ENCODE measurements at regions not wholly inside any gene's neighbourhood (a gene's known extent, or its start where the extent isn't known, plus 50 kb on each side); places are given as distances from the start of the nearest gene placed in this dataset.

GRCh38 chr6:164926686-164927085 is 382.7 kb downstream of the C6orf118 start:
- TF ChIP-seq CTCF (IDR thresholded peaks at IDR 0.05) (no peak), POLR2A (IDR thresholded peaks at IDR 0.05) (no peak), POLR2AphosphoS5 (IDR thresholded peaks at IDR 0.05) (no peak)
